GM18858 (cell line): ENCODE measurements at regions not wholly inside any gene's neighbourhood (a gene's known extent, or its start where the extent isn't known, plus 50 kb on each side); places are given as distances from the start of the nearest gene placed in this dataset.

Source experiments
- ATAC-seq: cut with Tn5 transposase; IDR thresholded peaks from one replicate; pipeline ENCODE4 v1.9.1; 2021; ENCODE audit not compliant: unreplicated experiment

DNA sequence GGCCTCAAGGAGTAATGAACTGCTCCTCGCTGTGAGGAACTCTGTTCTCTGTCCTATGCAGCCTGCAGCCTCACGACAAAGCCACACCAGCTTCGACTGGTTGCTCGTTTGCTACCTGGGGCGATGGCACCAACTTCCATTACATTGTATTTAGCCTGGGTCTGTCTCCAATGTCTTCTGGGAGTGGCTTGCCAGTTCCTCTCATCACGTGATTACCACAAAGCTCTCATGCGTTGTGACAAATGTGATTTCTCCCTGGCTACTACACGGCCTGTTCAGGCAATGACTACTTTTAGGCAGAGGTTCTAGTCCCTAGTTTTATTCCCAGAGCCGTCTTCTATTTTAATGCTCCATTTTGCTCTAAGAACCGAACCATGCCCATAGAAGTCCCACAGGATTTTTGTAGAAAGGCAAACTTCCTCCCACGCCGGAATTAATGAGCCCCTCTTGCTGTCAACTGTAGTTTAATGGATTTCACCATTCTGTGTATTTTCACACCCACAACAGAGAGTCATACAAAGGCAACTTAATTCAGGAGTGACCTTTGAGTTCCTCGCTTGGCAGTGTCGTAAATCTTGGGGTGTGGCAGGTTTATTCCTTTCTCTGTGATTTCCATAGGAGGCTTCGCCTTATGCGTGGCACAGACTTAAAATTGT, 351.9 kb downstream of the EFNB2 start:
- ATAC-seq, result no peak

DNA sequence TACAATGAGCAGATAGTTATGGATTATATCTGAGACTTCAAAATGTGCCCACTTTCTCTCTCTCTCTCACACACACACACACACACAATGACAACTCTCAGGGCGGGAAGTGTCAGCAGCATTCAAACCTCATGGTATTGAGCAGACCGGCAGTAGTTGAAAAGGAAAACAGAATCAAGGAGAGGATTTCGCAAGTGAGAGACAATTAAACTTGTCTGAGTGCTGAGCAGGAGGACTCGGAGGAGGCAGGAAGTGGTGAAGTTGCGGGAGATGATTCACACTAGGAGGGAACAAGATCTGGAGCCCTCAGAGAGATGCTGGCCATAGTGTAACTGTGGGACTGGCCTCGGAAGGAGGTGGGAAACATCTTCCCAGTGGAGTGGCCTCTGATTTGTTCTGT, 353.1 kb downstream of the EFNB2 start:
- no peak for ATAC-seq

DNA sequence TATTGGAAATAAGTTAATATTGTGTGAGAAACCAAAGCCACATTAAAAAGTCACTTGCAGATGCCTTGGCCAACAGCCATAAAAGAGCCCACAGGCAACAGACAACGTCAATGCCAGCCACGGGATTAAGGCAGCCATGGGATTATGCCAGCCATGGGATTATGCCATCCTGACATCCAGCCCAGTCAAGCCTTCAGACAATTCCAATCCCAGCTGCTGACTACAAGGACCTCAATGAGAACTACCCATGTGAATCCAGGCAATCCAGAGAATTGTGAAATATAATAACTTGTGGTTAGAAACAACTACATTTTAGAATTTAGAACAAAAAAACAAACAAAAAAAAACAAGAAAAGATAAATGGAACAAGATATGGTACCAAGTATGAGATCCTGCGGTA, 356.6 kb downstream of the EFNB2 start:
- no peak for ATAC-seq

DNA sequence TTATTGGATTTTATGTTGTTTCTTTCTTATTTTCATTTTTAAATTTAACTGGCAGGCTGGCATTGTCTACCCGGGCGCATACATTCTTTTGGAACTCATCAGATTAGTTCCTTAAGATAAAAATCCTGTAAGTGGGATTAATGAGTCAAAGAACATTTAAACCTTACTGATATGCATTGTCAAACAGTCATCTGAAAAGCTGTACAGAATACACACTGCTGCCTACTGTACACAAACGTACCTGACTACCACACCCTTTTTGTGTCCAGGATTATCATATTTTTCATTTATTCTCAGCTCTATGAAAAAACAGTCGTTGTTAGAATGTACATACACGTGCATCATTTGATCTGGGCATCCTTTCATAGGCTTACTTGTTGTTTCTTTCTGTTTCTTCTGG, 358.3 kb downstream of the EFNB2 start:
- ATAC-seq, result no peak

DNA sequence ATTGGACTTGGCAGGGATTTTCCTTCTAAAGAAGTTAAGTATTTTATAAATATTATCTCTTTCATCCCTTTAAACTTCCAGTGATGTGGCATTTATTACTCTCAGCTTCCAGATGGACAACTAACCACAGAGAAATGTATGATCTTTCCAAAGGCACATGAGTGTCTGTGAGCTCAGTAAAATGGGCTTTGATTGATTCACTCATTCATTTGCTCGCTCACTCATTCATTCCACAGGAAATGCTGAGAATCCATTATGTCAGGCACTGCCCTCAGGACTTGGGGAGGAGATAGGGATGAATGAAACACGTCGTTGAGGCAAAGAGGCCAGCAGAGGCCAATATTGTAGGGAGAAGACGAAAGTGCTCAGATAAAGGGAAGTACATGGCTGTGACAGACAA, 359.3 kb downstream of the EFNB2 start:
- ATAC-seq, result no peak

DNA sequence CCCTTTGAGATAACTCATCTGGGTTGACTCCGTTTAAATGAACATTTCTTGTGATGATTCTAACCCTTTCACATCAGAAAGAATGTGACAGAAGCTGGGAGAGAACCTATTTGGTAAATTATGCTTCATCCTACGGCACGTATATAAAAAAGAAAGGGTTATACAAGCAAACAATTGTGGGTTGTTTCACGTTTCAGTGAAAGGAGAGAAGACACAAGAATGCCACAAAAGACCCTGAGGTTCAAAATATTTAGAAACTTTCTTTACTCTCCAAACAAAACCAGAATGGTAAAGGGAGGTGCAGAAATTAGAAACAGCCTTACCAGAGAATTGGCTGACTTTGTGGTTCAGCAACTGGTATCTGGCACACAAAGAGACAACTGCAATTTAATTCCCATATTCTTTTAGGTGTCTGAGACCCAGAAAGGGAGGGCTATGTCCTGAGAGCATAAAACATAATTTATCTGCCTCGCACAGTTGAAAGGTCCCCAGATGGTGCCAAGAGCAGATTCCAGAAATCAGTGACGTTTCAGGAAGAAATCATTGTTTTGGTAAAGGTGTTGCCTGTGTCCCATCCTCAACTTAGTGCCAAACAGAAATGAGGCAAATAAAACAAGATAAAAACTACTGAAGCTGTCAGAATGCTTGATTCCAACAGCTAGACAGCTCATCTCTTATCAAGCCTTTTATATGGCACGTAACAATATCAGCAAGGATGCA, 361.4 kb downstream of the EFNB2 start:
- ATAC-seq, result no peak

DNA sequence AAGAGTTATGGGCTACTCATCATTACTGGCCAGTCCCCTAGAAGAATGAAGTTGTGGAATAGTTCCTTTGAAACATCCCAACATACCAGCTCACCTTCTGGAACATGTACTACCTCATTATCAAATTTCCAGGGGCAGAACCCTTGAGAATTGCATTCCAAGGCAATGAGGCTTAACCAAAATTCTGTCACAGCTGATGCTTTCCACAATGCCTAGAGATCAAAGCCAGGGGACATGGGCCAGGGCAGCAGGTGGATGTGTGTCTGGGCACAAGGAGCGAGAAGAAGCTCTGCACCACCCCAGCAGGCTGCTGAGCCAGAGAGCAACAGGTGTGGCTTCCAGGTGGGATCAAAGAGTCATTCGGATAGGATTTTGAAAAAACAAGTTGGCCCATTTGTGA, 362.1 kb downstream of the EFNB2 start:
- no peak for ATAC-seq

DNA sequence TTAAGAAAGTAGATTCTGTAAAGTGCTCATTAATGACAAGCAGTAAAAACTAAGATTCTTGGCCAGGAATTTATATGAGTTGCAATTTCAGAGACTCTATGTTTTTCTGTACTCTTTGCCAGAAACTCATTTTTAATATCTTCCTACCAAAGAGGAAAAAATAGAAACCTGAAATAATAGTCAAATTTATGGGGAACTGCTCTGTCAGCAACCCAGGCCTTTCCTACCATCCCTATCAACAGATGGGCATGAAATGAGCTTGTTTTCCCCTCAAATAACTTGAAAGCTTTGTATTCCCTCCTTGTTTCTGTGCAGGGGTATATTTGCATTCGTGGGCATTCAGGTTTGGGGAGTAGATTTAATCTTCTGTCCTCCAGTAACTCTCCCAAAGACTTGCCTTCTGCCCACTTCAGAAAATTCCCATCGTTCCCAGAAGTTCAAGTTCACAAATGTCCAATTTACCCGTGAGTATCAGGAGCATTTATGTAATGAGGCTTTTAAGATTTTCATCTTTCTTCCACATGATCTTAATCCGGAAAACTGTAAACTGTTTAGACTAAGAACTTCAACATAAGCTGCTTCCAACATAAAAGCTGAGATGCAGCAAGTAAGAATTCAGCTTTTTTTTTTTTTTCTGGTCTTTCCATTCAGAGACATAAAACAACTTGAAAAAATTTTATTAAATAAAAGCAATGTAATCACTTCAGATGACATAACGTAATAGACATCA, 363.1 kb downstream of the EFNB2 start:
- no peak for ATAC-seq

DNA sequence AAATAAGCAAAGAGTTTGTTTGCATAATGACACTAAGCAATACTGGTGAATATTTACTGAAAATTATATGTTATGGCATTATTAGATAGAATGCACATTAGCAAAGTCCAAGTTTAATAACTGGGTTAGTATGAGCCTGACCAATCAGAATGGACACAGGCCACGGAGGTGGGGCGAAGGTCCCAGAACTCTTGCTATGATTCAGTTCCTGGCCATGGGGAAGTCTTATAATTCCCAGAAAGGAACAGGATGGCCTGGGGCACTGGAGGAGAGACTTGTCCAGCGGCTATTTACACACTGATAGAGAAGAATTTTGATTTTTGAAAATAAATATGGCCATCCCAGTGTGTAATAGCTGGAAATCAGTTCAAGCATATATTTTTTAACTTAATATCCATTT, 372.0 kb downstream of the EFNB2 start:
- ATAC-seq, result no peak

DNA sequence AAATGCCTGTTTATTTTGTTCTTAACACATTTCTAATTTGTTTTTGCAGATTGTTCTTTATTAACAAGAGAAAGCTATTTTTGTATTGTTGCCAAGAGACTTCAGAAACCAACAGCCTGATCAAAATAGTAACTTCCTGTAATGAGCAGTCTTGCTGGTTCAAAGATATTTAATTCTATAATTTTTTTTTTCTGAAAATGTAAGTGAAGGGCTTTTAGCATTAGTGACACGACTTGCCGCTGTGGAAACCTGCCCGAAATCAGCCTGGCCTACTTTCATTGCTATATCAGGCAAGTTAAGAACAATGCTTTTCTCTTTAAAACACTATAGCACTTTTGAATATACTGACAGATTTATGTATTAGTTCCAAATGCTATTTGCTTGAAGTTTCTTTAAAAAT, 374.3 kb downstream of the EFNB2 start:
- no peak for ATAC-seq

DNA sequence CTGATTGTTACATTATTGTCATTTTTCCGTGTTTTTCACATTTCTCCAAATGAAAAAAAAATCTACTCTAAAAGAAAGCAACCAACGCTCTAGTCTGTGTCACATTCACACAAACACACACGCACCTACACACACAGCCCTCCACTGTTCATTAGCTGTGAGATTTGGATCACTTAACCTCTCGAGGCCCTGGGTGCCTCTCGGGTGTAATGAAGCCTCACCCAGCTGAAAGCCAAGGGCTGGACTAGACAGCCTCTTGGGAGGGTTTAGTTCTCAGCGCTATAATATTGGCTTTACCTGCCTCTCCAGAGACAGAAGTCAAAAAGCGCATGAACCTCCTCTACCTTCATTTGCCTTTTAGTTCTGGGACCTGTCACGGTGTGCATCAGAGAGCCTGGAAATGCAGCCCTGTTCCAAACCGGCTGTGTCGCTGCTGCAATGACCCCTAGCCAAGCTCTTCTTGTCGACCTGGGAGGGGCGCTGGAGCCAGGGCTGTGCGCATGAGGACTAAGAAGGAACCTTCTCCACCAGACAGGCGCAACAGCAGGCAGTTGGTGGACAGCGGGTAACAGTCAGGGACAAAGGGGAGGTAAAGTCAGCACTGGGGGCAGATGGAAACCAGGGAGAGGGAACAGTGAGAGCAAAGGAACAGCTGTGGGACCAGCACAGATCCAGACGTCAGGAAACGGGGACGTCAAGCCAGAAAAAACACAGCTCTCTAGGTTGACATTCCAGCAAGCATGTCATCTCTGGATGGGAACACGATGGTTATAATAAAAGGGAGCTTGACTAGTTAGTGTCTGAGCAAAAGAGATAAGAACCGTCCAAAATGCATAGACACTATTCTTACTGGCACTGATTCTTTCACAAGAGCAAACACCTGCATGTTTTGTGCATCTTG, 375.9 kb downstream of the EFNB2 start:
- no peak for ATAC-seq

DNA sequence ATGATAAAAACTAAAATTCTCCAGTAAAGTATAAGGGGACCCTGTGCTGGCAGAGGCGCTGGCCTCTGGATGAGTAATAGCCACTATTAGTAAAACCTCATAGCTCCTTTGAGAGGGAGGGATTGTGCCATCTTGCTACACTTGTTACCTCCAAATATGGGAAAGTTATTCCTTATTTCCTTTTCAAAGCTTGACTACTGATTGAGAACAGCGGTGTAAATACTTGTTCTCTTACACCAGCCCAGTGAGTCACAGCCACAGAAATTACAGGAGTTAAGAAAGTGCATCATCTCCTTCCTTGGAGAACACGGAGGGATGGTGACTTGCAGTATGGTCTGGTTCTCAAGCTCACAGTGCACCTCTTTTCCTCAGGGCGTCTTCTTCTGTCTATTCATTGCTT, 379.0 kb downstream of the EFNB2 start:
- no peak for ATAC-seq

DNA sequence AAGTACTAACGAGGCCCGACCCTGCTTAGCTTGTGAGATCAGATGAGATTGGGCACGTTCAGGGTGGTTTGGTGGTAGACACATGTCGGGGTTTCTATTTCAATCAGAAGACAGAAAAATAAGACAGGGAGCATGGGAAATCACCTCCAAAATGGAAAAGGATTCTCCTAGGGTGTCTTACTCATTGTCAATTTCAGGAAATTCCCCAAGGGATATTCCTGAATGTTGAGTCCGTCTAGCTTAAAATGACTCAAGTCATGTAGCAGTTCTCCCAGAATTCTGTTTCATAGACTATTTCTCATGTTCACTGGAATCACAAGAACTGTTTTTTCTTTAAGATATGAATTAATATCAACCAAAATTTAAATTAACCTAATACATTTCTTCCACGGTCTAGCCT, 380.1 kb downstream of the EFNB2 start:
- ATAC-seq, result no peak

DNA sequence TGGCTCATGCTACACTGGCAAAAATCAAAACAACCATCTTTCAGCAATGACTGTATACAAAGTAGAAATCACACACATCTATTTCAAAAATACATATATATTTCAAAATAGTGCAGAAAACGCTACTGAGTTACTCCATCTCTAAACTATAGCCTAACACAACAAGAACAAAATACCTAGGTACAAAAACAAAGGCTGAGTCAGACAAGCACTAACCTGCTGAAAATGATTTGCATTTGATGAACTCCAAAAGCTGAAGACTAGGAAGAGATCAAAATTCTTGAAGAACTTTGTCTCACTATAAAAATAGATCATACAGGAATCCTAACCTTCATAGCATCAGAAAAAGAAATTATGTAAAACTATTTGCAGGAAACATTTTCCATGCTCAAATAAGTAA, 381.6 kb downstream of the EFNB2 start:
- no peak for ATAC-seq

DNA sequence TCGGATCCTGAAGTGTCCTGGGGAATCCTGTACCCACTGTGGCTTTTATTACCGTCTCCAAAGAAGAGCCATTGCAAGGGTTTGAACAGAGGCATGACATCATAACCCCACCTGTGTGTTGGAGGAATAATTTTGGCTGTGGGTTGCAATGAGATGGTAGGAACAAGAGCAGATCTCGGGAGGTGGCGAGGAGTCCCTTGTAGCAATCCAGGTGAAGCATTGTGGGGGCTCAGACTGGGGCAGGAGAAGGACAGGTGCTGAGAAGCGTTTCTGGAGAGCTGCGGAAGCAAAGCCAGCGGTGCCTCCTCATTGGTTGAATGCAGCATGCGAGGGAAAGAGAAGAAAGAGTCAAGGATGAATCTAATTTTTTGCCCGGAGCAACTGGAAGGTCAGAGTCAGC, 382.4 kb downstream of the EFNB2 start:
- no peak for ATAC-seq

DNA sequence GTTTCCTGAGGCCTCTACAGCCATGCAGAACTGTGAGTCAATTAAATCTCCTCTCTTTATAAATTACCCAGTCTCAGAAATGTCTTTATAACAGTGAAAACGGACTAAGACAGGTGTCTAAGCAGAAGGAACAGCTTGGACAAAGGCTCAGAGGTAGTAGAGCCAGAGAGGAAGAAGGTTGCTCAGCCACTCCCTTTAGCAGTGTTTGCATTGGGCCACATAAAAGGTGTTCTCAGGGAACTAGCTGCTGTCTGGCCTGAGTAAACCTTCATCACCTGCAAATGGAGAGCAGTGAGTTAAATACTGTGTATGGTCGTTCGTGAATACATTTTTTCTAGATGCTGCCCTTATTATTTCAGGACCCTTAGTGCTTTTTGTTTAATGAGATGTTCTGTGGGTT, 383.4 kb downstream of the EFNB2 start:
- ATAC-seq, result no peak

DNA sequence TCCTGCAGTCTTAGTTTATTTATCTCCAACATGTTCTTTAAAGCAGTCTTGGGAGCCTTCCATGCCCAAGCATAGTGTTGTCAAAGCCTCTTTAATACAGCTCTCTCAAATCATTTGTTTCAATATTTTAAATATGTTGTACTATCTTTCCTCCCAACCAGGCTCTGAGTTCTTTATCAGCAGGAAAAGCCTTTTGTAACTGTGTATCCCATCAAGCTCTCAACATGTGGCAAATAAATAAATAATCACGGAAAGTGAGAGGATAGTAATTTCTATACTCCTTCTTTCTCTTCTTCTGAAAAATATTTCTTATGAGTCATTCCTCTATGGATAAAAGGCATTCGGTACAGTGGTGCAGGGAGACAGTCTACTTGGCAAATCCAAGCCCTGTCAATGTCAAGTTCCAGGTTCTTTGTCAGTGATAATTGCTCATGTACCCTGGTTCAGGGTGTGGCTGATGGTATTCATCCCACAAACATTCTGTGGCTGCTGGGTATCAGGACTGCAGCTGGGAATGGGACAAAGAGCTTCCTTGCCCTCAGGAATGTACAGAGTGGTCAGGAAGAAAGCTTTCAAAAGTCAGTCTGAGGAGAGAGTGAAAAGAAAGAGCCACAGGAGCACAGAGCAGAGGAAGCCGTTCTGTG, 384.3 kb downstream of the EFNB2 start:
- no peak for ATAC-seq

DNA sequence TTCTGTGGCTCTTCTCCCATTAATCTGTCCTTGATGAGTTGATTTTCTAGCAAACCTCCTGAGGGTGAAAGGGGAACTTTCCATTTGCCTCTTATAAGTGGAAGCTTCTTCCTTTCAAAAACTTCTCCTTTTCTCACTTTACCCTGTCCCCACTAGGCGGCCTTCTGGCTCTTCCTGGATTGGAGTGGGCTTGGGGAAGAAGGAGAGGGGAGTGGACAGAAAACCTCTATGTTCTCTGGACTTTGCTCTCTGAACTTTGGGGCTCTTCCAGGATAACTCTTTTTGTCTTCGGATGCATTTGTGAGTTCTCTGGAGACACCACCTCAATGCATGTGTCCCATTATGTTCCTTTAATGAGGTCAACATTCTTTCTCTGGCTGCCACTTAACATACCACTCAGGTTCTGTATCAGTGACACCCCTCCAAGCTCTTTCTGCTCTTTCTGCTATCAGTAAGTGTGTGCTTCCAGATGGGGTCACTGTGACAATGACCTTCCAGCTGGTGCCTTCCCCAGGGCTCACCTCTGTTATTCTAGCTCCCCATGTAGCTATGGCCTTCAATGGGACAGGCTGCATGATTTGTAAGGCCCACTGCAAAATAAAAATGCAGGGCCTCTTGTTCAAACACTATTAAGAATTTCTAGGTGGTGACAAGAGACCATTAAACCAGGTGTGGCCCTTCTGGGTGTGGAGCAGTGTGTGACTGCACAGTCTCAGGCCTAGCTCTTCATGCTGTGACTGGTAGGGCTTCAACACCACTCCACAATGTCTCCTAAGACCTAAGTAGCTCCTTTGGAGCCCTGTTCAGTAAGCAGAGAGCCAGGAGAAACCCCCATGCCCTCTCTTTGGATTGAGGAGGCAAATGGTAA, 389.2 kb downstream of the EFNB2 start:
- ATAC-seq, result no peak

DNA sequence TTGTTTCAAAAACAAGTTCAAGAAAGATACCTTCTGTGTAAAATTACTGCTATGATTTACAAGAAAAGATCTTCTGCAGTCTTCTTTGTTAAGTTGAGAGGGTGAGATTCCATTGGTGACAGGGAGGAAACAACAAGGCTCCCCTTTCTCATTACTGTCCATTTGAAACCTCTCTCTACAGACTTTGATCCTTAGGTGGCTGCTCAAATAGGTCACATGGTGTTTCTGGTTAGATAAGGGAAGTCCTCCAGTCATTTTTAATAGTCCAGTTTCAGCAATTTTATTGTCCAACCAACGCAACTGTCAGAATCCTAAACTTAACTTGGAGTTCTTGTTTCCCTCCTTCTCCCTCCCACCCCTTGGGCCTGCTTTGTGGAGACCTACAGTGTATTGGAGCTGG, 390.4 kb downstream of the EFNB2 start:
- no peak for ATAC-seq
